ENCODE measurements at regions not wholly inside any gene's neighbourhood (a gene's known extent, or its start where the extent isn't known, plus 50 kb on each side); places are given as distances from the start of the nearest gene placed in this dataset.

GRCh38 chr2:100200985-100201384, 58.6 kb upstream of the AFF3 start:
- no peak for TF ChIP-seq CTCF (conservative IDR thresholded peaks at IDR 0.05; ENCODE audit: low read depth, low read length)
- TF ChIP-seq MAZ (IDR thresholded peaks at IDR 0.05; ENCODE audit: borderline replicate concordance, low read depth, low read length), result no peak
- no peak for TF ChIP-seq POLR2A (IDR thresholded peaks at IDR 0.05; ENCODE audit: low read depth, low read length)
- TF ChIP-seq MXI1 (IDR thresholded peaks at IDR 0.05; ENCODE audit: borderline replicate concordance, low read depth, low read length), result no peak
- no peak for TF ChIP-seq NFE2L2 (IDR thresholded peaks at IDR 0.05; ENCODE audit: low read depth, low read length)
- no peak for TF ChIP-seq BHLHE40 (IDR thresholded peaks at IDR 0.05; ENCODE audit: low read depth, low read length)
- no peak for TF ChIP-seq RAD21 (IDR thresholded peaks at IDR 0.05; ENCODE audit: low read length)

Measured in IMR-90 (cell line).